Suprapubic skin (tissue), 3 donors: ENCODE measurements at regions not wholly inside any gene's neighbourhood (a gene's known extent, or its start where the extent isn't known, plus 50 kb on each side); places are given as distances from the start of the nearest gene placed in this dataset.

Source experiments
- POLR2A ChIP-seq, 2 donors: fragments of 450-650 bp; IDR thresholded peaks; one replicate each; pipeline ENCODE4 v1.6.1; 2017; ENCODE audit warnings: antibody characterized with exemption in 2 of 2, mild to moderate bottlenecking in 2 of 2, moderate library complexity in 2 of 2
- TF ChIP-seq, protein P1 (sequence below), 2 donors: fragments of 200-600 bp in 1 of 2; fragments of 450-650 bp in 1 of 2; sonication (generic) in 1 of 2; IDR thresholded peaks; one replicate each; pipeline ENCODE4 v1.5.1; 2016 to 2019; ENCODE audit warnings: antibody characterized with exemption in 2 of 2, mild to moderate bottlenecking in 1 of 2, moderate library complexity in 1 of 2

DNA sequence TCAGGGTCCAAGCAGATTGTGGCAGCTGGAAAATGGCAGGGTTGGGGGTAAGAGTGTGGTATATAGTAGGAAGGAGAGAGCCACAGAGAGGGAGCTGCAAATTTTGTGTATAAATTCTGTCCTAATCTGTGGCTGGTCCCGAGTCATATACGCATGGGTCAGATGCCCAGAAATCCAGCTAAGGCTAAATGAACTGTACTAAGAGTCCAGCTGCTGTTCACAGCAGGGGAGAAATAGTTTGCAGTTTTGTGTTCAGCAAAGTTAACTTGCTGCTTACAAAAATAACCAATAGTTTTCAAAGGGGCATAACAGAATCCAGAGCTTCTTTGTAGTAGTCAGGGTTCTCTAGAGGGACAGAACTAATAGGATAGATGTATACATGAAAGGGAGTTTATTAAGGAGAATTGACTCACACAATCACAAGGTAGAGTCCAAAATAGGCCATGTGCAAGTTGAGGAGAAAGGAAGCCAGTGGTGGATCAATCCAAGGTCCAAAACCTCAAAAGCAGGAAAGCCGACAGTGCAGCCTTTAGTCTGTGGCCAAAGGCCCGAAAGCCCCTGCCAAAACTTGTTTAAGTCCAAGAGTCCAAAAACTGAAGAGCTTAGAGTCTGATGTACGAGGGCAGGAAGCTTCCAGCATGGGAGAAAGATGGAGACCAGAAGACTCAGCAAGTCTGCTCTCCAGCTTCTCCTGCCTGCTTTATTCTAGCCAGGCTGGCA lies 146.1 kb upstream of the KBTBD8 start:
- TF ChIP-seq, protein P1, sequence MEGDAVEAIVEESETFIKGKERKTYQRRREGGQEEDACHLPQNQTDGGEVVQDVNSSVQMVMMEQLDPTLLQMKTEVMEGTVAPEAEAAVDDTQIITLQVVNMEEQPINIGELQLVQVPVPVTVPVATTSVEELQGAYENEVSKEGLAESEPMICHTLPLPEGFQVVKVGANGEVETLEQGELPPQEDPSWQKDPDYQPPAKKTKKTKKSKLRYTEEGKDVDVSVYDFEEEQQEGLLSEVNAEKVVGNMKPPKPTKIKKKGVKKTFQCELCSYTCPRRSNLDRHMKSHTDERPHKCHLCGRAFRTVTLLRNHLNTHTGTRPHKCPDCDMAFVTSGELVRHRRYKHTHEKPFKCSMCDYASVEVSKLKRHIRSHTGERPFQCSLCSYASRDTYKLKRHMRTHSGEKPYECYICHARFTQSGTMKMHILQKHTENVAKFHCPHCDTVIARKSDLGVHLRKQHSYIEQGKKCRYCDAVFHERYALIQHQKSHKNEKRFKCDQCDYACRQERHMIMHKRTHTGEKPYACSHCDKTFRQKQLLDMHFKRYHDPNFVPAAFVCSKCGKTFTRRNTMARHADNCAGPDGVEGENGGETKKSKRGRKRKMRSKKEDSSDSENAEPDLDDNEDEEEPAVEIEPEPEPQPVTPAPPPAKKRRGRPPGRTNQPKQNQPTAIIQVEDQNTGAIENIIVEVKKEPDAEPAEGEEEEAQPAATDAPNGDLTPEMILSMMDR (IDR thresholded peaks at IDR 0.05) = no peak
- TF ChIP-seq POLR2A (IDR thresholded peaks at IDR 0.05) = no peak
